Transverse colon (tissue), 4 donors: ENCODE measurements at regions not wholly inside any gene's neighbourhood (a gene's known extent, or its start where the extent isn't known, plus 50 kb on each side); places are given as distances from the start of the nearest gene placed in this dataset.

Source experiments
- DNase-seq: peaks from one replicate; pipeline ENCODE4 v3.0.0-alpha.2; 2019
- H3K27ac ChIP-seq, 4 donors: fragments of 200-600 bp; sonication (generic); 2 replicates each; pipeline ENCODE4 v1.5.1; 2016 to 2018; ENCODE audit warnings: inconsistent platforms in 4 of 4
- H3K27me3 ChIP-seq: fragments of 200-600 bp; sonication (generic); 2 replicates; pipeline ENCODE4 v1.5.1; 2017; ENCODE audit warnings: inconsistent platforms
- H3K36me3 ChIP-seq, 4 donors: fragments of 200-600 bp; sonication (generic); 2 replicates each; pipeline ENCODE4 v1.5.1; 2017 to 2019; ENCODE audit warnings: inconsistent platforms in 4 of 4
- H3K4me1 ChIP-seq, 4 donors: fragments of 200-600 bp; sonication (generic); 2 replicates each; pipeline ENCODE4 v1.5.1; 2017 to 2020; ENCODE audit warnings: inconsistent platforms in 4 of 4
- H3K4me3 ChIP-seq, 4 donors: fragments of 200-600 bp; sonication (generic); 1 replicate in 1 of 4; 2 replicates in 3 of 4; pipeline versions ENCODE4 v1.5.1 to v1.6.1; 2017 to 2019; ENCODE audit warnings: inconsistent platforms in 4 of 4
- H3K9me3 ChIP-seq, 2 donors: fragments of 200-600 bp; sonication (generic); 2 replicates each; pipeline ENCODE4 v1.5.1; 2017 to 2019; ENCODE audit warnings: inconsistent platforms in 2 of 2
- CTCF ChIP-seq, 5 experiments: fragments of 200-600 bp in 3 of 5; fragments of 450-650 bp in 2 of 5; sonication (generic) in 3 of 5; IDR thresholded peaks; 1 replicate in 2 of 5; 2 replicates in 3 of 5; pipeline ENCODE4 v1.5.1; 2016 to 2017; ENCODE audit warnings: antibody characterized with exemption in 5 of 5, inconsistent platforms in 3 of 5, mild to moderate bottlenecking in 2 of 5, moderate library complexity in 1 of 5
- EP300 ChIP-seq: sonication (generic); formaldehyde crosslinking; IDR thresholded peaks from one replicate; pipeline ENCODE4 v1.6.1; 2017; ENCODE audit warnings: antibody characterized with exemption, low read depth
- POLR2A ChIP-seq: fragments of 450-650 bp; IDR thresholded peaks from one replicate; pipeline ENCODE4 v1.6.1; 2016; ENCODE audit warnings: antibody characterized with exemption, mild to moderate bottlenecking, moderate library complexity
- POLR2AphosphoS5 ChIP-seq, 3 donors: sonication (generic); formaldehyde crosslinking; IDR thresholded peaks; one replicate each; pipeline ENCODE4 v1.6.1; 2016; ENCODE audit warnings: antibody characterized with exemption in 3 of 3
- WGBS, 2 donors: methylation state at CpG; one replicate each; pipeline ENCODE4 v1.1.5; 2018; ENCODE audit warnings: low coverage in 1 of 2; 5-methylcytosine and 5-hydroxymethylcytosine counted together
- in situ Hi-C, 4 donors: fragments of 200-750 bp; cut with MboI; loops; one replicate each; pipeline versions ENCODE4 v1.15.0 to v1.15.1; 2017; ENCODE audit warnings: low sequenced_read_pairs in 3 of 4, low pct_ligation_motif_present in 1 of 4, low pct_unique_long_range_greater_than_20kb in 1 of 4
- intact Hi-C: fragments of 100-400 bp; cut with DNase I; formaldehyde crosslinking; loops from one replicate; pipeline ENCODE4 v1.15.1; 2023; ENCODE audit warnings: low total_unique reads

- H3K9me3 ChIP-seq: peaks cover 4 to 5% of the 10 kb centered on the region in 2 donors
- no peaks in the 10 kb centered on the region for H3K4me1 ChIP-seq
- no peak overlapping the region for H3K4me3 ChIP-seq
- no peak for DNase-seq
- 88 to 90% methylated on average over 5 of the region's 5 CpGs for WGBS, 2 donors
- in situ Hi-C loops: no loop called here
- intact Hi-C loops: no loop called here
- H3K27ac ChIP-seq: no peak overlapping the region
- H3K27me3 ChIP-seq: no peaks in the 10 kb centered on the region
- no peaks in the 10 kb centered on the region for H3K36me3 ChIP-seq
- no peak for TF ChIP-seq CTCF (IDR thresholded peaks at IDR 0.05)
Measured at GRCh38 chr6:141552031-141552430, 580.7 kb upstream of the GJE1 start.

GRCh38 chr6:141551318-141551717, 581.4 kb upstream of the GJE1 start:
- WGBS, 2 donors: 92 to 100% methylated on average over 2 of the region's 2 CpGs
- H3K27me3 ChIP-seq: no peaks in the 10 kb centered on the region
- no peak for DNase-seq
- no peak overlapping the region for H3K27ac ChIP-seq
- TF ChIP-seq POLR2AphosphoS5 (IDR thresholded peaks at IDR 0.05) (no peak), CTCF (IDR thresholded peaks at IDR 0.05) (no peak), EP300 (no peak), POLR2A (no peak)
- in situ Hi-C loops (no loop called here), intact Hi-C loops (no loop called here)
- peaks cover 4 to 5% of the 10 kb centered on the region in 2 donors for H3K9me3 ChIP-seq
- no peaks in the 10 kb centered on the region for H3K36me3 ChIP-seq
- H3K4me1 ChIP-seq: no peaks in the 10 kb centered on the region
- no peak overlapping the region for H3K4me3 ChIP-seq

GRCh38 chr6:141550471-141550870, 582.3 kb upstream of the GJE1 start:
- H3K27me3 ChIP-seq: no peaks in the 10 kb centered on the region
- 97 to 100% methylated on average over 1 of the region's 1 CpG for WGBS, 2 donors
- peaks cover 4 to 5% of the 10 kb centered on the region in 2 donors for H3K9me3 ChIP-seq
- no peak overlapping the region for H3K27ac ChIP-seq
- DNase-seq: no peak
- intact Hi-C loops (no loop called here), in situ Hi-C loops (no loop called here)
- no peak for TF ChIP-seq CTCF (IDR thresholded peaks at IDR 0.05)
- H3K36me3 ChIP-seq: no peaks in the 10 kb centered on the region
- no peak overlapping the region for H3K4me3 ChIP-seq
- no peaks in the 10 kb centered on the region for H3K4me1 ChIP-seq

- no peak for DNase-seq
- Histone ChIP-seq H3K27ac (no peak overlapping the region), H3K4me3 (no peak overlapping the region), H3K36me3 (no peaks in the 10 kb centered on the region), H3K27me3 (no peaks in the 10 kb centered on the region), H3K4me1 (no peaks in the 10 kb centered on the region), H3K9me3 (peaks cover 4 to 5% of the 10 kb centered on the region in 2 donors)
- intact Hi-C loops: no loop called here
- WGBS, 2 donors: 89 to 100% methylated on average over 1 to 2 of the region's 2 CpGs
- no peak for TF ChIP-seq CTCF (IDR thresholded peaks at IDR 0.05)
- TF ChIP-seq EP300: no peak
- no peak for TF ChIP-seq POLR2AphosphoS5 (IDR thresholded peaks at IDR 0.05)
- no peak for TF ChIP-seq POLR2A
- in situ Hi-C loops: no loop called here
Measured at GRCh38 chr6:141548966-141549365, 583.8 kb upstream of the GJE1 start.
